ENCODE measurements at regions not wholly inside any gene's neighbourhood (a gene's known extent, or its start where the extent isn't known, plus 50 kb on each side); places are given as distances from the start of the nearest gene placed in this dataset.

DNA sequence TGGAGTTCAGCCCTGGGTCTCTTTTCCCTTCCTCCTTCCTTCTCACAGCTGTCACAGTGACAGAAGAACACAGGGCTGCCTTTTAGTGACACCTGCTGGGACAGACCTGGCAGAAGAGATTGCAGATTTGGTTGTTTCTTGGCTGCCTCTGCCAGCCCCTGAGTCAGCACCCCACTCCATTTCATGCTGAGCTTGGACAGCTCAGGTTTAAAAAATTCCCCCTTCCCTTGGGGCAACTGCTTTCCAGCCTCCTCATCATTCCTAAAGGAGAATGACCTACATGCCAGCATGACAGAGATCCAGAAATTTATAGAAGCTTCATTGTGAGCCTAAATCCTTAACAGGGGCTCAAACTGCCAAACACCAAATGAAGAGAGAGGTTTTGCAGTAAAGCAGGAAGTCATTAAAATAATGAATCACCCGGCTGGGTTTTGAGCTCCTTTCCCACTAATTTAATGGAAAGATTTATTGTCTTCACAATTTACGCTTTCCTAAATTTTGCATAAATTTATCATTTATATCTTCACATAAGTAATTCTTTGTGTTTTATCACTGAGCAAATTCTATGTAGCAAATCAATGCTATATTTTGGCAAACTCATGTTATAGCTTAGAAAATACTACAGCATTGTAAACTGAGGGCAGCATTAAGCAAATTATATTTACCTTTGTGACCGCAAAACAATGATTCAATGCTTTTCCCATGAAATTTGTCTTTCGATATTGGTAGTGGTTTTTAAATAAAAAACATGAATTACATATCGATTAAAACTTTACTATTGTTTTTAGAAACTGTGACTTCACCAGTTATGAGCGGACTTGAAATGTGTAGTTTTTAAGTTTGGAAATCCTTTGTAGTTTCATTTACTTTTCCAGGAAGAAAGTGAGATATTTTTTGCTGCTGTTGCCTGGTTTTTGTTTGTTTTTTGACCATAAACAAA lies 399.5 kb upstream of the ANKRD30A start:
- TF ChIP-seq REST (IDR thresholded peaks at IDR 0.05; ENCODE audit: low read depth) (no peak), TEAD4 (IDR thresholded peaks at IDR 0.05) (no peak), CREB1 (IDR thresholded peaks at IDR 0.05; ENCODE audit: low read depth) (no peak), TAF1 (IDR thresholded peaks at IDR 0.05; ENCODE audit: low read depth) (no peak), EP300 (IDR thresholded peaks at IDR 0.05; ENCODE audit: borderline replicate concordance) (no peak), NFIC (IDR thresholded peaks at IDR 0.05) (no peak), RAD21 (IDR thresholded peaks at IDR 0.05; ENCODE audit: low read depth) (peak; percentile 32; the same call in 1 of the 2 replicates)
